GM18868 (cell line): ENCODE measurements at regions not wholly inside any gene's neighbourhood (a gene's known extent, or its start where the extent isn't known, plus 50 kb on each side); places are given as distances from the start of the nearest gene placed in this dataset.

Experiments
- ATAC-seq: cut with Tn5 transposase; IDR thresholded peaks from one replicate; pipeline ENCODE4 v1.9.1; 2021; ENCODE audit warnings: mild to moderate bottlenecking, moderate library complexity; ENCODE audit not compliant: unreplicated experiment

GRCh38 chr7:68321776-68322496 is 1276.3 kb upstream of the AUTS2 start:
- ATAC-seq: no peak

- ATAC-seq: no peak
These were observed 1273.7 kb upstream of the AUTS2 start for GRCh38 chr7:68324621-68325020.

GRCh38 chr7:68334216-68334615 is 1264.1 kb upstream of the AUTS2 start:
- no peak for ATAC-seq

GRCh38 chr7:68334636-68335272 is 1263.5 kb upstream of the AUTS2 start:
- no peak for ATAC-seq

- no peak for ATAC-seq
These were observed 1261.7 kb upstream of the AUTS2 start for GRCh38 chr7:68336594-68336993.

- ATAC-seq: no peak
These were observed 1249.9 kb upstream of the AUTS2 start for GRCh38 chr7:68348401-68348800.

GRCh38 chr7:68362745-68363518 is 1235.3 kb upstream of the AUTS2 start:
- ATAC-seq: no peak

- no peak for ATAC-seq
These were observed 1233.2 kb upstream of the AUTS2 start for GRCh38 chr7:68364886-68365625.

- no peak for ATAC-seq
These were observed 1226.3 kb upstream of the AUTS2 start for GRCh38 chr7:68371985-68372384.

- no peak for ATAC-seq
These were observed 1222.1 kb upstream of the AUTS2 start for GRCh38 chr7:68376131-68376661.

GRCh38 chr7:68381731-68382130 is 1216.5 kb upstream of the AUTS2 start:
- ATAC-seq: no peak

GRCh38 chr7:68384581-68384980 is 1213.7 kb upstream of the AUTS2 start:
- ATAC-seq: no peak

GRCh38 chr7:68393051-68393450 is 1205.2 kb upstream of the AUTS2 start:
- no peak for ATAC-seq

- ATAC-seq: no peak
These were observed 1204.1 kb upstream of the AUTS2 start for GRCh38 chr7:68394131-68394530.

GRCh38 chr7:68399991-68400590 is 1198.2 kb upstream of the AUTS2 start:
- no peak for ATAC-seq

- no peak for ATAC-seq
These were observed 1197.5 kb upstream of the AUTS2 start for GRCh38 chr7:68400783-68401182.

GRCh38 chr7:68401313-68401712 is 1197.0 kb upstream of the AUTS2 start:
- ATAC-seq: no peak

GRCh38 chr7:68406480-68406879 is 1191.8 kb upstream of the AUTS2 start:
- ATAC-seq: no peak

- no peak for ATAC-seq
These were observed 1190.8 kb upstream of the AUTS2 start for GRCh38 chr7:68407460-68407859.

- ATAC-seq: no peak
These were observed 1189.4 kb upstream of the AUTS2 start for GRCh38 chr7:68408873-68409272.

GRCh38 chr7:68409851-68410250 is 1188.4 kb upstream of the AUTS2 start:
- ATAC-seq: no peak
